Testis (tissue), 2 donors: ENCODE measurements at regions not wholly inside any gene's neighbourhood (a gene's known extent, or its start where the extent isn't known, plus 50 kb on each side); places are given as distances from the start of the nearest gene placed in this dataset.

ENCODE experiments used
- POLR2A ChIP-seq: fragments of 450-650 bp; IDR thresholded peaks from one replicate; pipeline ENCODE4 v1.6.1; 2017; ENCODE audit warnings: antibody characterized with exemption, mild to moderate bottlenecking, moderate library complexity
- TF ChIP-seq, protein P1 (sequence below), 3 experiments: fragments of 450-650 bp in 2 of 3; fragments of 200-600 bp in 1 of 3; sonication (generic) in 1 of 3; IDR thresholded peaks; one replicate each; pipeline ENCODE4 v1.5.1; 2016 to 2019; ENCODE audit warnings: antibody characterized with exemption in 3 of 3, mild to moderate bottlenecking in 2 of 3, moderate library complexity in 1 of 3

GRCh38 chr5:2847608-2848007 is 96.1 kb upstream of the IRX2 start:
- TF ChIP-seq, protein P1, sequence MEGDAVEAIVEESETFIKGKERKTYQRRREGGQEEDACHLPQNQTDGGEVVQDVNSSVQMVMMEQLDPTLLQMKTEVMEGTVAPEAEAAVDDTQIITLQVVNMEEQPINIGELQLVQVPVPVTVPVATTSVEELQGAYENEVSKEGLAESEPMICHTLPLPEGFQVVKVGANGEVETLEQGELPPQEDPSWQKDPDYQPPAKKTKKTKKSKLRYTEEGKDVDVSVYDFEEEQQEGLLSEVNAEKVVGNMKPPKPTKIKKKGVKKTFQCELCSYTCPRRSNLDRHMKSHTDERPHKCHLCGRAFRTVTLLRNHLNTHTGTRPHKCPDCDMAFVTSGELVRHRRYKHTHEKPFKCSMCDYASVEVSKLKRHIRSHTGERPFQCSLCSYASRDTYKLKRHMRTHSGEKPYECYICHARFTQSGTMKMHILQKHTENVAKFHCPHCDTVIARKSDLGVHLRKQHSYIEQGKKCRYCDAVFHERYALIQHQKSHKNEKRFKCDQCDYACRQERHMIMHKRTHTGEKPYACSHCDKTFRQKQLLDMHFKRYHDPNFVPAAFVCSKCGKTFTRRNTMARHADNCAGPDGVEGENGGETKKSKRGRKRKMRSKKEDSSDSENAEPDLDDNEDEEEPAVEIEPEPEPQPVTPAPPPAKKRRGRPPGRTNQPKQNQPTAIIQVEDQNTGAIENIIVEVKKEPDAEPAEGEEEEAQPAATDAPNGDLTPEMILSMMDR (IDR thresholded peaks at IDR 0.05) = no peak
- TF ChIP-seq POLR2A = no peak
